GM10248 (cell line): ENCODE measurements at regions not wholly inside any gene's neighbourhood (a gene's known extent, or its start where the extent isn't known, plus 50 kb on each side); places are given as distances from the start of the nearest gene placed in this dataset.
"Not testable (repeated sequence)": the region's sequence is repeated elsewhere in the genome, so short reads cannot be mapped to it uniquely, and the experiment has no call there.

Experiments
- CTCF ChIA-PET: fragments of 300-600 bp; sonication (Branson Sonifier 250); formaldehyde crosslinking; extraction: SDS; loops from one replicate; lab custom pipeline; 2021; ENCODE audit warnings: antibody characterized with exemption; lab: Yijun Ruan, JAX
- POLR2A ChIA-PET: fragments of 350-650 bp; sonication (Branson Sonifier 250); formaldehyde crosslinking; extraction: SDS; loops from one replicate; lab custom pipeline; 2020; ENCODE audit warnings: antibody characterized with exemption; lab: Yijun Ruan, JAX
- DNase-seq: peaks from one replicate; pipeline ENCODE4 v3.0.0; 2012; ENCODE audit errors: extremely low spot score
- TF ChIP-seq, protein P1 (sequence below): IDR thresholded peaks from 2 replicates; pipeline ENCODE4 v1.5.1; 2012; ENCODE audit warnings: mild to moderate bottlenecking, low read depth; ENCODE audit errors: extremely low read depth, missing control alignments, control extremely low read depth

DNA sequence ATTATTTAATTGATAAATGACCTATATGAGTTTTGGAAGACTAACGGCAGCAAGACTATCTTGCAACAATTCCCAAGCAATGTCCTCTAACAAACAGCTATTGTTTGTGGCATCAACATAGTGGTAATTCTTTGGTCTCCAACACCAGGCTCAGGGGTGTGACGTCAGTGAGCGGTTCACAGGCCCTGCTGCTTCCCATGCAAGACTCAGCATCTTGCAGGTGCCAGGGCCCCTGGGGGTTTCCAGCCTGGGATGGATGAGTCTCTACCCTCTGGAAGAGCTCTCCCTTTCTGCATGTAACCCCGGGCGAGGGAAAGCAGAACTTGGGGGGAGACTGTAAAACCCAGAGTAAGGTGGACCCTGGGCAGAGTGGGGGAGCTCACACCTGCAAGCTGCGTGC, 164.7 kb downstream of the ACTR3B start:
- POLR2A ChIA-PET, result no interaction called here
- TF ChIP-seq, protein P1, sequence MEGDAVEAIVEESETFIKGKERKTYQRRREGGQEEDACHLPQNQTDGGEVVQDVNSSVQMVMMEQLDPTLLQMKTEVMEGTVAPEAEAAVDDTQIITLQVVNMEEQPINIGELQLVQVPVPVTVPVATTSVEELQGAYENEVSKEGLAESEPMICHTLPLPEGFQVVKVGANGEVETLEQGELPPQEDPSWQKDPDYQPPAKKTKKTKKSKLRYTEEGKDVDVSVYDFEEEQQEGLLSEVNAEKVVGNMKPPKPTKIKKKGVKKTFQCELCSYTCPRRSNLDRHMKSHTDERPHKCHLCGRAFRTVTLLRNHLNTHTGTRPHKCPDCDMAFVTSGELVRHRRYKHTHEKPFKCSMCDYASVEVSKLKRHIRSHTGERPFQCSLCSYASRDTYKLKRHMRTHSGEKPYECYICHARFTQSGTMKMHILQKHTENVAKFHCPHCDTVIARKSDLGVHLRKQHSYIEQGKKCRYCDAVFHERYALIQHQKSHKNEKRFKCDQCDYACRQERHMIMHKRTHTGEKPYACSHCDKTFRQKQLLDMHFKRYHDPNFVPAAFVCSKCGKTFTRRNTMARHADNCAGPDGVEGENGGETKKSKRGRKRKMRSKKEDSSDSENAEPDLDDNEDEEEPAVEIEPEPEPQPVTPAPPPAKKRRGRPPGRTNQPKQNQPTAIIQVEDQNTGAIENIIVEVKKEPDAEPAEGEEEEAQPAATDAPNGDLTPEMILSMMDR, result no peak
- no peak for DNase-seq
- CTCF ChIA-PET, result no interaction called here

DNA sequence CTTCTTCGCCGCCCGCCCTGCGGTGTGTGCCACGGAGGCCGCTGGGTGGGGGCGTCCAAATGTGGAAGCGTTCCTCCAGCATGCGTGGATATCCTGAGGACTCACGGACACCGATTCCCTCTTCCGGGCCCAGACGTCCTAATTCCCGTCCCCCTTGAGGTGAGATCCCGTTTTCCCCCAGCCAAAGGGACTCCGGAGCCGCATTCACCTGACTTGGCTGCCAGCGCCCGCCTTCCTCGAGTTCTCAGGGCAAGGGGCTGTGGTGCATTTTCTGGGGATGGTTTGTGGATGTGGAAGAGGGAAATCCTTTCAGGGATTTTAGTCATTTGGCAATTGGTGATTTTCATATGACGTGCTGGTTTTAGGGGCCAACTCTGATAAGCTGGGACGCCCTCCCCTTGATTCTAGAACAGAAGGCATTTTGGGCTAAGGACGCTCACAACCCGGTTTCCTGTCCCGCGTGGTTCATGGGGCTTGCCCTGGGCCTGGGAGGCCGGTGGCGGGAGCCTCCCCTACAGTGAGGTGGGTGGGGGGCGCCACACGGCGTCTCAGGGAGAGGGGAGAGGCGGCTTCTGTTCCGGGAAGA, 165.4 kb downstream of the ACTR3B start:
- DNase-seq, result no peak
- POLR2A ChIA-PET, result no interaction called here
- TF ChIP-seq, protein P1, result no peak
- CTCF ChIA-PET, result no interaction called here

DNA sequence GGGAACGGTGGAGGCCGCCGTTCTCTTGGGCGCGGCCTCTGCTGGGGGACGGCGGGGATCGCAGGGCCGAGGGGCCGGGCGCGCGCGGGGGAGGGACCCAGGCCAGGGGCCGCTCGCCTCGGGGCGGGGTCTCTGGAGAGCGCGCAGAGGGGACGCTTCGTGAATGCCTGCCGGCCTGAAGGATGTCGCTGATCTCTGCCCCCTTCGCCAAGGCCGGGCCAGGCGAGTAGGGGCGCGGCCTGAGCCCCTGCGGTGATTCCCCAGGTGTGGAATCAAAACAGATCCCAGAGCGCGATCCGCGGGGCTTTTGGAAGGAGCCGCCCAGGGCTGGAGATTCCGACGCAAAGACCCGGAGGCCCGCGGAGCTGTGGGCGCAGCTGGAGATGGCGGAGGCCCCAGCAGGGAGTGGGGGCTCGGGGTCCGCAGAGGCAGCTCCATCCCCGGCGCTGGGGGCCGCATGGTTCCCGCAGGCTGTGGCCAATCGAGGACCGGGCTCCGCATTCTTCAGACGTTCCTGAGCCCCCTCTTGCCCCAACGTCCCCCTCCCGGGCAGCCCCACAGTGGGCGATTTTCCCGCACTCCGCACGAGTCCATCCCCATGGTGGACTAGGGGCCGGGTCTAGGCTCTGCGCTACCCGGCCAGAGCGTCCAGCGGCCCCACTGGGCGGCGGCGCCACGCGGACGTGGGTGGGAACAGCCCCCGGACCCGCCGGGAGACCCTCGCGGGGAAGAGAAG, 166.0 kb downstream of the ACTR3B start:
- TF ChIP-seq, protein P1, result no peak
- POLR2A ChIA-PET, result no interaction called here
- DNase-seq, result no peak
- CTCF ChIA-PET, result no interaction called here

GRCh38 chr7:152931633-152932032, 172.1 kb downstream of the ACTR3B start:
- no peak for DNase-seq
- CTCF ChIA-PET, result interaction anchor here (1.5 kb wide), 1 partner anchor 13 kb away, joined by 3 read pairs; no protein-coding TSS in a partner anchor
- POLR2A ChIA-PET, result no interaction called here
- TF ChIP-seq, protein P1, result no peak

- no peak for DNase-seq
- POLR2A ChIA-PET, result no interaction called here
- CTCF ChIA-PET, result no interaction called here
- TF ChIP-seq, protein P1, result no peak
Measured at GRCh38 chr7:152937282-152937681, 177.7 kb downstream of the ACTR3B start.

DNA sequence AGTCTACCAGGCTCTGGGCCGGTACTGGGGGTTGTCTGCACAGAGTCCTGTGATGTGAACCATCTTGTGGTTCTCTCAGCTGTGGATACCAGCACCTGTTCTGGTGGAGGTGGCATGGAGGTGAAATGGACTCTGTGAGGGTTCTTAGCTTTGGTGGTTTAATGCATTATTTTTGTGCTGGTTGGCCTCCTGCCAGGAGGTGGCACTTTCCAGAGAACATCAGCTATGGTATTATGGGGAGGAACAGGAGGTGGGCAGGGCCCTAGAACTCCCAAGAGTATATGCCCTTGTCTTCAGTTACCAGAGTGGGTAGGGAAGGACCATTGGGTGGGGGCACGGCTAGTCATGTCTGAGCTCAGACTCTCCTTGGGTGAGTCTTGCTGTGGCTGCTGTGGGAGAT, 187.1 kb downstream of the ACTR3B start:
- POLR2A ChIA-PET, CTCF ChIA-PET, DNase-seq: not testable (repeated sequence)

GRCh38 chr7:152947686-152948085, 188.1 kb downstream of the ACTR3B start:
- CTCF ChIA-PET, result no interaction called here
- POLR2A ChIA-PET, result no interaction called here
- TF ChIP-seq, protein P1, result no peak
- DNase-seq, result no peak
